Upper lobe of left lung (tissue), 6 donors: ENCODE measurements at regions not wholly inside any gene's neighbourhood (a gene's known extent, or its start where the extent isn't known, plus 50 kb on each side); places are given as distances from the start of the nearest gene placed in this dataset.

ENCODE experiments used
- ATAC-seq, 2 donors: fragments of 200-7000 bp; cut with Tn5 transposase; one replicate each; pipeline ENCODE4 v1.9.1; 2022; ENCODE audit warnings: mild to moderate bottlenecking in 2 of 2, moderate library complexity in 2 of 2; ENCODE audit not compliant: low FRiP score in 2 of 2
- DNase-seq, 2 donors: peaks; one replicate each; pipeline ENCODE4 v3.0.0-alpha.2; 2019 to 2020
- H3K27ac ChIP-seq, 4 donors: fragments of 200-600 bp; sonication (generic); one replicate each; pipeline ENCODE4 v1.5.1; 2016 to 2019
- H3K27me3 ChIP-seq, 4 donors: fragments of 200-600 bp; sonication (generic); one replicate each; pipeline ENCODE4 v1.5.1; 2017 to 2019
- H3K36me3 ChIP-seq, 4 donors: fragments of 200-600 bp; sonication (generic); one replicate each; pipeline ENCODE4 v1.5.1; 2016 to 2019
- H3K4me1 ChIP-seq, 4 donors: fragments of 200-600 bp; sonication (generic); one replicate each; pipeline ENCODE4 v1.5.1; 2018 to 2019
- H3K4me3 ChIP-seq, 4 donors: fragments of 200-600 bp; sonication (generic); one replicate each; pipeline ENCODE4 v1.5.1; 2017 to 2019; ENCODE audit warnings: mild to moderate bottlenecking in 2 of 4, moderate library complexity in 1 of 4
- H3K9me3 ChIP-seq, 4 donors: fragments of 200-600 bp; sonication (generic); one replicate each; pipeline ENCODE4 v1.5.1; 2018 to 2019
- CTCF ChIP-seq, 6 experiments: fragments of 450-650 bp in 4 of 6; fragments of 200-600 bp in 2 of 6; sonication (generic) in 2 of 6; IDR thresholded peaks; one replicate each; pipeline ENCODE4 v1.5.1; 2016 to 2019; ENCODE audit warnings: antibody characterized with exemption in 6 of 6
- EP300 ChIP-seq, 4 donors: sonication (generic); formaldehyde crosslinking; IDR thresholded peaks; one replicate each; pipeline ENCODE4 v1.5.1; 2017; ENCODE audit warnings: antibody characterized with exemption in 4 of 4, control low read depth in 2 of 4
- POLR2A ChIP-seq, 4 donors: fragments of 450-650 bp; IDR thresholded peaks; one replicate each; pipeline ENCODE4 v1.5.1; 2016 to 2017; ENCODE audit warnings: antibody characterized with exemption in 4 of 4, mild to moderate bottlenecking in 2 of 4
- POLR2AphosphoS5 ChIP-seq, 2 donors: sonication (generic); formaldehyde crosslinking; IDR thresholded peaks; one replicate each; pipeline ENCODE4 v1.5.1; 2017; ENCODE audit warnings: antibody characterized with exemption in 2 of 2
- WGBS, 2 donors: methylation state at CpG; one replicate each; pipeline ENCODE4 v1.1.5; 2017 to 2018; 5-methylcytosine and 5-hydroxymethylcytosine counted together
- donor health status: DM: no; HTN: no; CAD: no; lungs with moderate emphysema.
- donor health status: DM: no; HTN: yes; CAD: no; lungs with severe emphysema.

- DNase-seq (no peak), ATAC-seq (no peak)
- Histone ChIP-seq H3K27me3 (no peaks in the 10 kb centered on the region), H3K4me3 (no peak overlapping the region), H3K27ac (no peak overlapping the region), H3K36me3 (no peaks in the 10 kb centered on the region), H3K4me1 (no peaks in the 10 kb centered on the region), H3K9me3 (no peaks in the 10 kb centered on the region)
- WGBS, 2 donors, result 96 to 97% methylated on average over 3 of the region's 3 CpGs
- no peak for TF ChIP-seq CTCF (IDR thresholded peaks at IDR 0.05)
- TF ChIP-seq POLR2A (IDR thresholded peaks at IDR 0.05), result no peak
- no peak for TF ChIP-seq POLR2AphosphoS5 (IDR thresholded peaks at IDR 0.05)
- TF ChIP-seq EP300 (IDR thresholded peaks at IDR 0.05), result no peak
These were observed 333.3 kb upstream of the TPM1 start for GRCh38 chr15:62709261-62709660.

- no peak for DNase-seq
These were observed 330.7 kb upstream of the TPM1 start for GRCh38 chr15:62711691-62712454.

GRCh38 chr15:62712455-62712839 is 330.1 kb upstream of the TPM1 start:
- Histone ChIP-seq H3K9me3 (no peaks in the 10 kb centered on the region), H3K4me3 (no peak overlapping the region), H3K27me3 (no peaks in the 10 kb centered on the region), H3K4me1 (no peaks in the 10 kb centered on the region), H3K27ac (no peak overlapping the region), H3K36me3 (peaks cover 0 to 5% (median 0%) of the 10 kb centered on the region in 4 donors)
- ATAC-seq (no peak), DNase-seq (no peak)
- 77 to 79% methylated on average over 5 of the region's 5 CpGs for WGBS, 2 donors
- TF ChIP-seq EP300 (IDR thresholded peaks at IDR 0.05), result no peak
- TF ChIP-seq CTCF (IDR thresholded peaks at IDR 0.05), result no peak
- no peak for TF ChIP-seq POLR2A (IDR thresholded peaks at IDR 0.05)
- no peak for TF ChIP-seq POLR2AphosphoS5 (IDR thresholded peaks at IDR 0.05)

More at GRCh38 chr15:62711691-62712454, 330.7 kb upstream of the TPM1 start:
- no peak for ATAC-seq
- Histone ChIP-seq H3K9me3 (no peaks in the 10 kb centered on the region), H3K4me3 (no peak overlapping the region), H3K27ac (no peak overlapping the region), H3K36me3 (no peaks in the 10 kb centered on the region), H3K27me3 (no peaks in the 10 kb centered on the region), H3K4me1 (no peaks in the 10 kb centered on the region)
- 92 to 95% methylated on average over 11 of the region's 11 CpGs for WGBS, 2 donors
- TF ChIP-seq POLR2A (IDR thresholded peaks at IDR 0.05) (no peak), POLR2AphosphoS5 (IDR thresholded peaks at IDR 0.05) (no peak), CTCF (IDR thresholded peaks at IDR 0.05) (no peak), EP300 (IDR thresholded peaks at IDR 0.05) (no peak)

- no peaks in the 10 kb centered on the region for H3K4me1 ChIP-seq
- no peak for DNase-seq
- no peak overlapping the region for H3K4me3 ChIP-seq
- H3K36me3 ChIP-seq, result peaks cover 0 to 23% (median 4%) of the 10 kb centered on the region in 4 donors
- no peak for TF ChIP-seq POLR2A (IDR thresholded peaks at IDR 0.05)
- TF ChIP-seq EP300 (IDR thresholded peaks at IDR 0.05), result no peak
- no peak for TF ChIP-seq CTCF (IDR thresholded peaks at IDR 0.05)
- TF ChIP-seq POLR2AphosphoS5 (IDR thresholded peaks at IDR 0.05), result no peak
- no peak overlapping the region for H3K27ac ChIP-seq
- no peak for ATAC-seq
- no peaks in the 10 kb centered on the region for H3K27me3 ChIP-seq
- no peaks in the 10 kb centered on the region for H3K9me3 ChIP-seq
These were observed 326.6 kb upstream of the TPM1 start for GRCh38 chr15:62715946-62716345.

GRCh38 chr15:62717496-62717895 is 325.1 kb upstream of the TPM1 start:
- Histone ChIP-seq H3K4me3 (no peak overlapping the region), H3K27ac (no peak overlapping the region), H3K36me3 (peaks cover 0 to 23% (median 4%) of the 10 kb centered on the region in 4 donors), H3K27me3 (no peaks in the 10 kb centered on the region), H3K4me1 (no peaks in the 10 kb centered on the region), H3K9me3 (no peaks in the 10 kb centered on the region)
- DNase-seq (no peak), ATAC-seq (no peak)
- no peak for TF ChIP-seq EP300 (IDR thresholded peaks at IDR 0.05)
- TF ChIP-seq POLR2AphosphoS5 (IDR thresholded peaks at IDR 0.05), result no peak
- no peak for TF ChIP-seq CTCF (IDR thresholded peaks at IDR 0.05)
- TF ChIP-seq POLR2A (IDR thresholded peaks at IDR 0.05), result no peak
- 96 to 97% methylated on average over 6 of the region's 6 CpGs for WGBS, 2 donors
